ENCODE measurements at regions not wholly inside any gene's neighbourhood (a gene's known extent, or its start where the extent isn't known, plus 50 kb on each side); places are given as distances from the start of the nearest gene placed in this dataset.
"Not testable (repeated sequence)": the region's sequence is repeated elsewhere in the genome, so short reads cannot be mapped to it uniquely, and the experiment has no call there.

- TF ChIP-seq CTCF (IDR thresholded peaks at IDR 0.05; ENCODE audit: insufficient read depth, missing control alignments): no peak
- FAIRE-seq (no peak), DNase-seq (ENCODE audit: insufficient read length, low spot score) (no peak)
These were observed 1634.2 kb downstream of the PCDH9 start for GRCh38 chr13:65595916-65596315.

- TF ChIP-seq CTCF (IDR thresholded peaks at IDR 0.05; ENCODE audit: insufficient read depth, missing control alignments): no peak
- no peak for FAIRE-seq
- DNase-seq (ENCODE audit: insufficient read length, low spot score): no peak
These were observed 1635.8 kb downstream of the PCDH9 start for GRCh38 chr13:65594298-65594781.

- no peak for TF ChIP-seq CTCF (IDR thresholded peaks at IDR 0.05; ENCODE audit: insufficient read depth, missing control alignments)
- FAIRE-seq (no peak), DNase-seq (ENCODE audit: insufficient read length, low spot score) (no peak)
These were observed 1636.8 kb downstream of the PCDH9 start for GRCh38 chr13:65593298-65593874.

- no peak for TF ChIP-seq CTCF (IDR thresholded peaks at IDR 0.05; ENCODE audit: insufficient read depth, missing control alignments)
- FAIRE-seq (no peak), DNase-seq (ENCODE audit: insufficient read length, low spot score) (no peak)
These were observed 1637.4 kb downstream of the PCDH9 start for GRCh38 chr13:65592731-65593130.

- no peak for TF ChIP-seq CTCF (IDR thresholded peaks at IDR 0.05; ENCODE audit: insufficient read depth, missing control alignments)
- no peak for DNase-seq (ENCODE audit: insufficient read length, low spot score)
- no peak for FAIRE-seq
These were observed 1644.8 kb downstream of the PCDH9 start for GRCh38 chr13:65585346-65585745.

- no peak for DNase-seq (ENCODE audit: insufficient read length, low spot score)
- TF ChIP-seq CTCF (IDR thresholded peaks at IDR 0.05; ENCODE audit: insufficient read depth, missing control alignments): no peak
- FAIRE-seq: no peak
These were observed 1646.0 kb downstream of the PCDH9 start for GRCh38 chr13:65584126-65584525.

- TF ChIP-seq CTCF (IDR thresholded peaks at IDR 0.05; ENCODE audit: insufficient read depth, missing control alignments): no peak
- no peak for DNase-seq (ENCODE audit: insufficient read length, low spot score)
These were observed 1648.0 kb downstream of the PCDH9 start for GRCh38 chr13:65582160-65582559.

GRCh38 chr13:65564561-65564960 lies 1665.6 kb downstream of the PCDH9 start:
- not testable (repeated sequence) for FAIRE-seq; DNase-seq (ENCODE audit: insufficient read length, low spot score)

More at GRCh38 chr13:65582160-65582559, 1648.0 kb downstream of the PCDH9 start:
- no peak for FAIRE-seq
